ENCODE measurements at regions not wholly inside any gene's neighbourhood (a gene's known extent, or its start where the extent isn't known, plus 50 kb on each side); places are given as distances from the start of the nearest gene placed in this dataset.

DNA sequence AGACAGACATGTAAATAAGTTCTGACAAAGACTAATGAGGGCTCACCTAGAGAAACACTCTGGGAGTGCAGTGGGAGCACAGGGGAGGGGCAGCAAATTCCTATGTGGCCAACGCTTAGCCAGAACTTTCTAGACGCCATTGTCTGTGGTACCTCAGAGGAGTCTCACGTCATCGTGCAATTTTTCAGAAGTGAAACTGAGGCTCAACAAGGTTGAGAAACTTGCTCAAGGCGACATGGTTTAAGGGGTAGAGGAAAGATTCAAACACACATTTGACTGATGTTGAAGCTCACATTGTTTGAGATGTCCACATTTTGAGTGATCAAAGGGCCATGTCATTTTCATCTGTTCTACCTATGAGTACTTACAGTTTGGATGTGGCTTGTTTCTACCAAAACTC is 152.6 kb upstream of the LMO4 start:
- TF ChIP-seq EZH2 (IDR thresholded peaks at IDR 0.05; ENCODE audit: borderline replicate concordance) (no peak), CTCF (IDR thresholded peaks at IDR 0.05; ENCODE audit: poor library complexity) (no peak)

Measured in hepatocyte (in vitro differentiated cells).